Loucy (cell line): ENCODE measurements at regions not wholly inside any gene's neighbourhood (a gene's known extent, or its start where the extent isn't known, plus 50 kb on each side); places are given as distances from the start of the nearest gene placed in this dataset.

ENCODE experiments used
- H2AFZ ChIP-seq: fragments of 200-600 bp; sonication (generic); 2 replicates; pipeline ENCODE4 v1.6.0; 2016; ENCODE audit warnings: antibody characterized with exemption, mild to moderate bottlenecking, low read length, moderate library complexity
- H3F3A ChIP-seq: fragments of 200-600 bp; 2 replicates; pipeline ENCODE4 v1.6.0; 2016; ENCODE audit warnings: antibody characterized with exemption, low read depth, mild to moderate bottlenecking
- H3K27me3 ChIP-seq: fragments of 200-600 bp; sonication (generic); 2 replicates; pipeline ENCODE4 v1.6.1; 2014; ENCODE audit warnings: low read length, mild to moderate bottlenecking; ENCODE audit not compliant: insufficient read depth, poor library complexity, severe bottlenecking
- H3K36me3 ChIP-seq: fragments of 200-600 bp; sonication (generic); 2 replicates; pipeline ENCODE4 v1.6.1; 2016; ENCODE audit warnings: low read length; ENCODE audit not compliant: insufficient read depth
- H3K4me1 ChIP-seq: fragments of 200-600 bp; sonication (generic); 2 replicates; pipeline ENCODE4 v1.5.1; 2014; ENCODE audit warnings: low read length, mild to moderate bottlenecking; ENCODE audit not compliant: insufficient read depth, poor library complexity, severe bottlenecking
- H3K4me2 ChIP-seq: fragments of 200-600 bp; sonication (generic); 2 replicates; pipeline ENCODE4 v1.6.0; 2014; ENCODE audit warnings: antibody characterized with exemption, low read length, low read depth, mild to moderate bottlenecking; ENCODE audit not compliant: poor library complexity, severe bottlenecking
- H3K4me3 ChIP-seq: fragments of 200-600 bp; sonication (generic); 2 replicates; pipeline ENCODE4 v1.5.1; 2014; ENCODE audit warnings: low read length, mild to moderate bottlenecking, mixed read lengths; ENCODE audit not compliant: poor library complexity, severe bottlenecking
- H3K79me2 ChIP-seq: fragments of 200-600 bp; sonication (generic); 2 replicates; pipeline ENCODE4 v1.6.1; 2014; ENCODE audit warnings: low read length; ENCODE audit not compliant: insufficient read depth
- H3K9ac ChIP-seq: fragments of 200-600 bp; sonication (generic); 2 replicates; pipeline ENCODE4 v1.6.0; 2014; ENCODE audit warnings: mild to moderate bottlenecking, low read depth, low read length, moderate library complexity; ENCODE audit not compliant: poor library complexity, severe bottlenecking
- H3K9me2 ChIP-seq: fragments of 200-600 bp; sonication (generic); replicated peaks from 2 replicates; pipeline ENCODE4 v1.6.1; 2016; ENCODE audit warnings: low read depth, low read length, mixed read lengths
- H3K9me3 ChIP-seq: fragments of 200-600 bp; sonication (generic); 2 replicates; pipeline ENCODE4 v1.6.1; 2014; ENCODE audit warnings: mild to moderate bottlenecking, antibody characterized with exemption, low read length, low read depth; ENCODE audit not compliant: insufficient read depth
- H4K20me1 ChIP-seq: fragments of 200-600 bp; sonication (generic); 2 replicates; pipeline ENCODE4 v1.6.0; 2014; ENCODE audit warnings: antibody characterized with exemption, low read length, mild to moderate bottlenecking; ENCODE audit not compliant: insufficient read depth, poor library complexity, severe bottlenecking
- CTCF ChIP-seq: fragments of 200-600 bp; sonication (generic); conservative IDR thresholded peaks from 2 replicates; pipeline ENCODE4 v1.5.1; 2014; ENCODE audit warnings: mild to moderate bottlenecking, antibody characterized with exemption, low read length
- EZH2phosphoT487 ChIP-seq: fragments of 200-600 bp; IDR thresholded peaks from 2 replicates; pipeline ENCODE4 v1.6.1; 2018; ENCODE audit warnings: antibody characterized with exemption, mild to moderate bottlenecking, moderate library complexity, borderline replicate concordance

DNA sequence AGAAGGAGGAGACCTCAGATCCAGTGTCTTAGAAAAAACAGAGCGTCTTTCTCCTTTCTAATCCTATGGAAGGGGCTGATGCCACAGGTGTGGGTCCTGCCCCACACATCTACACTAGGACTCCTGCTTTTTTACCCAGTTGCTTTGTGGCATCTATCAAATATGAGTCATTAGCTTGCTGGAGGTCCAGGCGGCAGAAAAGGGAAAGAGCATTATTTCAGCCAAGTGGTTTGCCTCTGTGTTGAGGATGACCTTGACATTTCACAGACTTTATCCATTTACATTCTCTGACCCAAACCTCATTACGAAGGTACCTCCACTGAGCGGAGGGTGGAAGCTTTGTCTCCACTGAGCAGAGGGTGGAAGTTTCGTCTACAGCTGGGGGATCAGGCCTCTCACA is 308.4 kb upstream of the KLF6 start:
- H3K36me3 ChIP-seq = no peaks in the 10 kb centered on the region
- no peak overlapping the region for H2AFZ ChIP-seq
- H3K9ac ChIP-seq = no peak overlapping the region
- no peaks in the 10 kb centered on the region for H3K79me2 ChIP-seq
- H4K20me1 ChIP-seq = no peaks in the 10 kb centered on the region
- H3K27me3 ChIP-seq = no peaks in the 10 kb centered on the region
- no peaks in the 10 kb centered on the region for H3K4me1 ChIP-seq
- no peaks in the 10 kb centered on the region for H3K9me2 ChIP-seq
- H3F3A ChIP-seq = no peaks in the 10 kb centered on the region
- TF ChIP-seq CTCF (no peak), EZH2phosphoT487 (no peak)
- H3K4me2 ChIP-seq = no peak overlapping the region
- H3K9me3 ChIP-seq = no peaks in the 10 kb centered on the region
- no peak overlapping the region for H3K4me3 ChIP-seq

DNA sequence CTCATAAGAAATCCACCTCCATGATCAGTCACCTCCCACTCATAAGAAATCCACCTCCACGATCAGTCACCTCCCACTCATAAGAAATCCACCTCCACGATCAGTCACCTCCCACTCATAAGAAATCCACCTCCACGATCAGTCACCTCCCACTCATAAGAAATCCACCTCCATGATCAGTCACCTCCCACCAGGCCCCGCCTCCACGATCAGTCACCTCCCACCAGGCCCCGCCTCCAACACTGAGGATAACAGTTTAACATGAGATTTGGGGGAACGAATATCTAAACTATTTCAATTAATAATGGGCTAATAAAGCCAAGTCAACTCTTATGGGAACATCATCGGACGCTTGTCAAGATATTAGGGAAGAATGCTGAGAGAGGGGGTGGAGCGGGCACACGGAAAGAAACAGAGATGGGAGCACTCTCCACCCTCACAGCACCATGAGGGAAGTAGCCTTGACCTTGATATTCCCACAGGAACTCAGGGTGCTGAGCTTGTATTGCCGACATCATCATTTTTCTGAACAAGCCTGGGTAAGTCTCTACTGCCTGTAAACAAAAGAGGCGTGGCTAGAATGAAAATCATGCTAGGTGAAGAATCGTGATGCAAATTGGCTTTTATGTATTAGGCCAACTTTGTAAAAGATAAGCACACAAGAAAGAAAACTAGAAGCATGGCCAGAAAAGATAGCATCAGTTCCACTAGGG is 303.5 kb upstream of the KLF6 start:
- Histone ChIP-seq H3K4me1 (no peaks in the 10 kb centered on the region), H4K20me1 (no peaks in the 10 kb centered on the region), H2AFZ (no peak overlapping the region), H3K4me3 (no peak overlapping the region), H3K79me2 (no peaks in the 10 kb centered on the region), H3K4me2 (no peak overlapping the region), H3F3A (no peaks in the 10 kb centered on the region), H3K9ac (no peak overlapping the region), H3K9me2 (no peaks in the 10 kb centered on the region), H3K9me3 (no peaks in the 10 kb centered on the region), H3K36me3 (no peaks in the 10 kb centered on the region), H3K27me3 (no peaks in the 10 kb centered on the region)
- TF ChIP-seq EZH2phosphoT487 (no peak), CTCF (no peak)

DNA sequence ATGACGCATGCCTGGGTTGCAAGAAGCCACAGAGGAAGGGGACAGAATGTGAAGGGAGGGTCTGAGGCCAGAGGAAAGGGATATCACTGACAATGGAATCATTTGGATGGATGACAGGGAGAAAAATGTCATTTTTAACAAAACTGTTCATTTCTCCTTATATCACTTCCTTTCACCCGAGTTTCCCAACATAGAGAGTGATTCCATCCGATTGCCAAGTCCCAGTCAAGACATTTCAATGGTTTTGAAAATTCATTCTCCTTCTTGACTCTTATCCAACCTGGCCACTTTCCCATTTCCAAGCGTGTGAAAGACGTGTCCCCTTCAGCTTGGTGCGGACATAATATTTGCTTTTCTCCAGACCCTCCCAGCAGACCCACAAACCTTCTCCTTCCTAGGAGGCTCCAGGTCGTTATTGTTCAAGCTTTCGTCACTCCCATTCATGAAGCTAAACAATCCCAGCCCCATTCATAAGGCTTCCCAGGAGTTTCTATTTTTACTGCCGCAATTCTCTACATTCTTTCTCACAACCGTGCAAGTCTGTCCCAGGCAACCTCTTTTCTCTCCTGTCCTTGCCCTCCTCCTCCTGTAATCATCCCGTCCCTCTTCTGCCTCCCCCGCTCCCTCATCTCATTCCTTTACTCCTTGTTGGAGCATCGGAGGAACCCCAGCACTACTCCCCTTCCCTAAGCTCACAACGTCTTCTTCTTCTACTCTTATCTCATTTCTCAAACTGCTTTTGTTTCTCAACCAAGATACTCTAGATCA is 301.3 kb upstream of the KLF6 start:
- no peak overlapping the region for H3K4me3 ChIP-seq
- no peaks in the 10 kb centered on the region for H3F3A ChIP-seq
- no peak overlapping the region for H3K9ac ChIP-seq
- no peak overlapping the region for H2AFZ ChIP-seq
- no peaks in the 10 kb centered on the region for H3K79me2 ChIP-seq
- H4K20me1 ChIP-seq = no peaks in the 10 kb centered on the region
- no peak for TF ChIP-seq EZH2phosphoT487
- TF ChIP-seq CTCF = no peak
- no peaks in the 10 kb centered on the region for H3K9me3 ChIP-seq
- H3K4me1 ChIP-seq = no peaks in the 10 kb centered on the region
- no peaks in the 10 kb centered on the region for H3K27me3 ChIP-seq
- no peaks in the 10 kb centered on the region for H3K36me3 ChIP-seq
- H3K9me2 ChIP-seq = no peaks in the 10 kb centered on the region
- H3K4me2 ChIP-seq = no peak overlapping the region
